GM12892 (cell line): ENCODE measurements at regions not wholly inside any gene's neighbourhood (a gene's known extent, or its start where the extent isn't known, plus 50 kb on each side); places are given as distances from the start of the nearest gene placed in this dataset.

ENCODE experiments used
- DNase-seq: peaks from one replicate; pipeline ENCODE4 v3.0.0; 2011; ENCODE audit not compliant: insufficient read length
- FAIRE-seq: peaks from 2 replicates; lab custom pipeline; 2011; peaks lifted over from hg19 to GRCh38; lab: Jason Lieb, UNC
- POLR2A ChIP-seq: IDR thresholded peaks from 2 replicates; pipeline ENCODE4 v1.6.1; 2011; ENCODE audit warnings: low read depth, low read length, control low read depth
- POLR2AphosphoS5 ChIP-seq: IDR thresholded peaks from 2 replicates; pipeline ENCODE4 v1.6.1; 2011; ENCODE audit warnings: low read depth, low read length, control low read depth
- TAF1 ChIP-seq: IDR thresholded peaks from 2 replicates; pipeline ENCODE4 v1.6.1; 2011; ENCODE audit warnings: low read depth, mild to moderate bottlenecking, control low read depth, low read length, borderline replicate concordance

DNA sequence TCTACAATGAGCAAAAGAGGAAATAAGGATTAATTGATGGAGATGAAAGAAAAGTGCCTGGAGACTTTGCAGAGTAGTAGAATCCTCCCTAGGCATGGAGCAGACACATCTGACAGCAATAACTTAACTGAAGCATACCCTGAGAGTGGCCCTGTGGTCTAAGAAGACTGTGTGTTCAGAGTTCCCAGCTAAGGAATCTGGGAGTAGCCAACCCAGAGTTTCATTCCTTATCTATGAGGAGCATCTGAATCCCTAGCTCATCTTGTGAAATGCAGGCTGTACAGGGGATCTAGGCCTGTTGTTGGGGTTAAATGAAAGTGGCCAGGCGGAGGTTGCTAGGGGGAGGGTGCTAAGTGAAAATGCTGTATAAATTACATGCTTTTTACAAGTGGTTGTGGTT, 233.1 kb upstream of the FBXL7 start:
- no peak for FAIRE-seq
- TF ChIP-seq POLR2AphosphoS5, result no peak
- no peak for TF ChIP-seq POLR2A
- no peak for TF ChIP-seq TAF1
- DNase-seq, result no peak

DNA sequence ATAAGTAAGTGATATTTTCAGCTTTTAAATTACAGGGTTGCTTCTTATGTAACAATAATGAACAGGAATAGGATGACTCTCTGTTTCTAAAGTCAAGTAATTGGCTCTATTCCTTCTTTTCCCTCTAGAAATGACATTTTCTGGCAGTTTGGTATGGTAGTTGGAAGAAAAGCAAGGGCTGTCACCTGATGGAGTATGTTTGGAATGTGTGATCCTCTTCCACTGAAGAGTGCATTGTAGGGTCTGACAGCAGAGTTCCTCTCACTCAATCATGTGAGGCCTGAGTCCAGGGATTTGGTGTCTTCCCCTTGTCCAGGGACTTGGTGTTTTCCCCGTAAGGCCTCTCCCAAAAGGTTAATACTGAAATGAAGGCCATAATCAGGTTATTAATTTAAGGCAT, 233.8 kb upstream of the FBXL7 start:
- TF ChIP-seq TAF1 (no peak), POLR2A (no peak), POLR2AphosphoS5 (no peak)
- DNase-seq, result no peak
- FAIRE-seq, result no peak

DNA sequence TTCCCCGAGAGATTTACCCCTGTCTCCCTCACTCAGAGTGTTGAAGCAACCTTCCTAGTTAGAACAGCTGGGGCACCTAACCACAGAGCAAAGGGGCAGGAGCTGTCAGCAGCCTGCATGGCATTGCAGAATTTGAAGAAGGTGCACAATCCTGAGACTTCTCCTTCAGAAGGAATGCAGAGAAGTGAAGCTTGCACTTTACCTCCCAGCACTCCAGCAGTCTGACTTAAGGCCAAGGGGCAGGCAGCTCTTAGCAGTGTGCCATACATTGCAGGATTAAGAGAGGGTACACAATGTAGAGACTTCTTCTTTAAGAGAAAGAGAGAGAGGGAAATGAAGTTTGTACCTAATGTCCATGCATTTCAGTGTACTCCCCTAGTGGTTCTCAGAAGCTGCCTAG, 236.0 kb upstream of the FBXL7 start:
- DNase-seq, result no peak
- no peak for FAIRE-seq
- TF ChIP-seq POLR2A, result no peak

DNA sequence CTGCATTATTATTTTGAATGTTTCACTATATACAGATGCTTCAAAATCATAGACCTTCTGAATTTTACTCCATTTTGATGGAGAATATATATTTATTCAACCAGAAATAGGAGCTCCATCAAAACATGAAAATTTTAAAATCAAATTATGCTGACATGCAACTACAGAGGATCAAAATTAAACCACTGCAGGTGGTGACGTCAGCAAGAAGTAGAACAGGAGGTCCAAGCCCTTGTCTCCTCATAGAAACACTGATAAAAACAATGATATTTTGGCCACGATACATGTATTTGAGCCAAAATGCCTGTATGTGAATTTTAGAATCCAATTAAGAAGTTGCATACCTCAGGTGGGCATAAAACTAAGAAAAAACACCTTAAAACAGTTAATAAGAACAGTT, 236.6 kb upstream of the FBXL7 start:
- FAIRE-seq (no peak), DNase-seq (no peak)
- TF ChIP-seq TAF1, result no peak
- no peak for TF ChIP-seq POLR2A
- TF ChIP-seq POLR2AphosphoS5, result no peak

DNA sequence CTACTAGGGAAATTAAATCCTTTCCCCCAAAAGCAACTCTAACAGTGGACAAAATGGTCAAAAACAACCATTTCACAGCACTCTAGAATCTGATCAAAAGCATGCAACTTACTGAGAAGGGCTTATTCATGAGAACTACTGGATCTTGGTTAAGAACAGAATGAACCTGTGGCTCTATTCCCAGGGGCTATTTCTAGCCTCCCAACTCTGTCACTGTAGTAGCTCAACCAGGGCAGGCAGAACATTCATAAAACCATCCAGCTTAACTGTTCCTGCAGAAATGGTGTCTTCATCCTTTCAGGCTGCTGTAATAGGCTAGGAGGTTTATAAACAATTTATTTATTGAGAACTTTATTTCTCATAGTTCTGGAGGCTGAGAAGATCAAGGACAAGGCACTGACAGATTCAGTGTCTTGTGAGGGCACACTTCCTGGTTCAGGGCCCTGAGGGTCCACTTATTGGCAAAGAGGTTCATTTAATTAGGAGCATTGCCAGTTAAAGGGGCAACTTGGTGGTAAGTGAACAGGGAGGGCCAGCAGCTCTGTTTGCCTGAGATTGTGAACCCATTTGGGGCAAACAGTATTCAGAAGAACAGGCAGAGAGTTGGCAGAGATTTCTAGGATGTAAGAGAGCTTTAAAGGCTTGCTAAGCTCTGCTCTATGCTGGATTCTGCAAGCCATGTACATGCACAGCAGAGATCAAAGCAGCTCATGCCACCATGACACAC, 238.5 kb upstream of the FBXL7 start:
- DNase-seq, result no peak
- FAIRE-seq, result no peak
- no peak for TF ChIP-seq POLR2AphosphoS5
- TF ChIP-seq TAF1, result no peak
- TF ChIP-seq POLR2A, result no peak

DNA sequence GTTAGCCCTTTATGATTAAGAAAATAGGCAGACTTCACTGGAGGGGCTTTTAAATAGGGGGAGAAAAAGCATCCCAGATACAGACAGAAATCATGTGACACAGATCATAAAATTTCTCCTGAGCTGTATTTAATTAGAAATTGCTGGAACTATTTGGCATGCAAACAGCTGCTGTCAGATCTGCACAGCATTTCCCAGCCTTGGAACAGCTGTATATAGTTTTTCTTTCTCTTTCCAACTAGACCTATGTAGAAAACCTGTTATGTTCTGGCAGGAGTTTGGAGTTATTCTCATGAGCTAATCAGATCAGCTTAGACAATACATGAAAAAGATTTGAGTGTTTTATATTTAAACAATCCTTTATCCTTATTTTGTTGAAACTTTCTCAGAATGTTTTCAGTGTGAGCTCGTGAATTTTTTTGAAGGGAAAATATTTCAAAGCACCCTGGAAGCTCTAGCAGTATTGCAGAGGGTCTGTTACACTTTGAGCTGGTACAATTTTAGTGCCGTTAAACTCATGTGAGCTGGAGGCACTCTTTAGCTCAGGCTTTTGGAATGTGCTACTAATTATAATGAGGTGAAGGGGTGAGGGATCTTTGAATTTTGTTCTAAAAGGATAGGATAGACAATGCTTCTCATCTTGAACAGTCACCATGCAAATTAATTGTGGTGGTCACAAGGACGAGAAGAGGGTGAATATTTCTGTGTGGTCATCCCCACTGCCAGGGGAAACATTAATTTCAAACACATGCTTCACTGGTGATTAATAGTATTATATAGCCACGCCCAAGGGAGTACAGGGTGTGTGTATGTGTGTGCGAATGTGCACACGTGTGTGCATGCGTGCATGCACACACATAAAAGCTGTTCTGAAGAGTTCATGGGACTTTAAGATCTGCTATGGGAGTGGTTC, 239.4 kb upstream of the FBXL7 start:
- FAIRE-seq (no peak), DNase-seq (no peak)
- no peak for TF ChIP-seq POLR2AphosphoS5
- no peak for TF ChIP-seq TAF1
- no peak for TF ChIP-seq POLR2A

DNA sequence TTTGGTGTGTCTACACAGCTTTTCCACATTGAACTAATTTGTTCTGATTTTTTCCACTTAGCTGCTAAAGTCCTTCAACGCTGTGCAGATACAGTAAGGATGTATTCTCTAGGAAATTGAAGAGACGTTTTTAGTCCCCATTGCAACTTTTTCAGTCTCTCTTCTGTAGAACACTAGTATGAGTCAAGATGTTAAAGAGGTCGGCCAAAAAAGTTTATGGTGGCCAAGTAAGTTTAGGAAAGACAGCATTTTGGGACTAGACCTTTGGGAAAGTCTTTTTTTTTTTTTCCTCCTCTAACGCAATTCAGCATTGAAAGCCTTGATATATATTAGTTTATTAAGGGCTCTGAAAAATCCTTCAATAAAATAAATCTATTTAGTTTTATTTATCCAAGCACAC, 243.5 kb upstream of the FBXL7 start:
- no peak for FAIRE-seq
- TF ChIP-seq POLR2A (no peak), POLR2AphosphoS5 (no peak), TAF1 (no peak)
- no peak for DNase-seq

DNA sequence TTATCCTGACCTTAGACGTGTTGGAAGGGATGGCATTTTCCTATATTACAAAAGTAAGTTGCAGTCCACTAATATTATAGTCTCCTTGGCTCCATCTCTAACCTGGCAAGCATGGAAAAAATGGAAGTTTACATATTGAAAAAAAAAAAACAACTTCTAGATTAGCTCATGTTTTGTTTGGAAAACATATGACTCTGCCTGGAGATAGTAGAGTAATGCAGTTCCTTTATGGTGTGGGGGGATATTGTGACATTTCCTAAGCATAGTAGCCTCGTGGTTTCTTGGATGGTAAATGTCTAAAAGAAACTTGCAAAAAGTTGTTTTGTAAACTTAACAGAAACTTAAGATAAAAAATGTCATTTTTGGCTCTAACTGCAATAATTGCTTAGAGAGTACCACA, 244.4 kb upstream of the FBXL7 start:
- DNase-seq, result no peak
- no peak for FAIRE-seq
- TF ChIP-seq TAF1, result no peak
- no peak for TF ChIP-seq POLR2A
- no peak for TF ChIP-seq POLR2AphosphoS5

DNA sequence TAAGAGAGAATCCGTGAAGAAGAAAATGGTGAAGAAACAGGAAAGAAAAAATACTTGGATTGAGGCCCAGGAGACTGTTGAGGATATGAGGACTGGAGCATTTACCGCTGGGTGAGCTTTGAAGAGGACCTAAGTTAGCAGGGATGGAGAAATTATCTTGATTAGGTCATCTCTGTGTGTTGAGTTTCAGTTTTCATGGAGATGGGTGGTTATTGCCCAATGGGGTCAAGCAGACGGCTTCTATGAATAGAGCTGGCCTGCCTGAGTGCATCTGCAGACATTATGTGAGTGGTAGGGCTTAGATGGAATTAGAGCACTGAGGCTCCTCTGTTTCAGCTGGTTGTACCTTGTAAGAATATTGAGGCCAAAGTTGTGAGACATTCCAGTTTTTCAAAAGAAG, 245.4 kb upstream of the FBXL7 start:
- no peak for FAIRE-seq
- no peak for DNase-seq
- no peak for TF ChIP-seq POLR2A
- TF ChIP-seq POLR2AphosphoS5, result no peak
- no peak for TF ChIP-seq TAF1

DNA sequence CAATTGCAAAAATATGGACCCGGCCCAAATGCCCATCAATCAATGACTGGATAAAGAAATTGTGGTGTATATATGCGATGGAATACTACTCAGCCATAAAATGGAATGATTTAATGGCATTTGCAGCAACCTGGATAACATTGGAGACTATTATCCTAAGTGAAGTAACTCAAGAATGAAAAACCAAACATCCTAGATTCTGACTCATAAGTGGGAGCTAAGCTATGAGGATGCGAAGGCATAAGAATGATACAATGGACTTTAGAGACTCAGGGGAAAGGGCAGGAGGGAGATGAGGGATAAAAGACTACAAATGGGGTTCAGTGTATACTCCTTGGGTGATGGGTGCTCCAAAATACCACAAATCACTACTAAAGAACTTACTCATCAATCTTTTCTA, 247.6 kb upstream of the FBXL7 start:
- no peak for FAIRE-seq
- TF ChIP-seq POLR2AphosphoS5 (no peak), TAF1 (no peak), POLR2A (no peak)
- DNase-seq, result no peak

DNA sequence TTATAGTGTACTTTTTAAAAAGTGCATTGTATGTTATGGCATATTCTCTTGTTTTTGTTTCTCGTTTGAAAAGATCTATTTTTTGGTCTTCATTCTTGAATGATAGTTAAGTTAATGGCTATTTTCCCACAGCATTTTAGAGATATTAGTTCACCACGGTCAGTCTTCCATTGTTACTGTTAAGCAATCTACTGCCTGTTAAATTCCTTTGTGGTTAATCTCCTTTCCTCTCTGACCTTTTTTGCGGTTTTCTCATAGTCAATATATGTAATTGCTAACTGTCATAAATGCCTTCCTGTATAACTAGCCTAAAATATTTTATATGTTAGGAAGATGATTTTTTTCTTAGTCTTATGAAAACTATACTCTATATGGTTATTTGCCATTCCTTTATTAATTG, 250.8 kb upstream of the FBXL7 start:
- FAIRE-seq, result no peak
- TF ChIP-seq POLR2AphosphoS5 (no peak), POLR2A (no peak), TAF1 (no peak)
- no peak for DNase-seq

DNA sequence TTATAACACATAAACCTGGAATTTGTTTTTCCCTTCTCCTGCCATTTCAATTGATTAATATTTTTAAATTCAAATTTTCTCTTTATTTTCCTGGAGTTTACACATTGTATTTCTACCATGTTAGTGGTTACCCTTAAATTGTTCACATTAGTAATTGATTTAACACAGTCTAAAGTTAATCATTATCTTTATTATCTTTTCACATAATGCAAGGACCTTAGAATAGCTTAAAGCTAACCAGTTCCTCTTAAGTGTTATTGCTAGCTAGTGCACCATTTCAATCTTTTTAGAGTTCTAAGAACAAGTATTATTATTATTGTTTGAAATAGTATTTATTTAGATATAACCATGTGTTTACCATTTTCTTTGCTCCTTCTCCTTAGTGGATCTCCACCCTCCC, 251.2 kb upstream of the FBXL7 start:
- DNase-seq (no peak), FAIRE-seq (no peak)
- TF ChIP-seq POLR2AphosphoS5, result no peak
